ENCODE measurements at regions not wholly inside any gene's neighbourhood (a gene's known extent, or its start where the extent isn't known, plus 50 kb on each side); places are given as distances from the start of the nearest gene placed in this dataset.

DNA sequence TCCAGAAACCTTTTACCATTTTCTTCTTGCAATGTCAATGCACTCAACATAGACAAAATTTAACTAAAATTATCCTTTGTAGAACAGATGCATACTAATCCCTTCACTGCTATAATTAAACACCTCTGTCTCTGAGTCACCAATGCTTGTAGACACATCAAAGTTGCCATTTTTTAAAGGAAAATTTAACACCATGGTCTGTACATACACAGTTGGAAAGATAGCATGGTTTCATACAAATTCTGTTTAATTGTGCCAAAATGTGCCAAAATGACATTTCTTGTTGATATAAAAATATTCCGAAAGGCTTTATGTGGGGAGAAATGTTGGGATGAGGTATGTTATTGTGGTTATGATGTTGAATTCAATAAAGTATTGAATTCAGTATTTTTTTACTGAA is 125.8 kb downstream of the NEUROD6 start:
- intact Hi-C loops (cut with DNase I) = no loop called here
- Histone ChIP-seq H3K4me3 (no peak overlapping the region), H3K27ac (no peak overlapping the region), H3K27me3 (no peaks in the 10 kb centered on the region), H3K9me3 (no peaks in the 10 kb centered on the region), H3K36me3 (no peaks in the 10 kb centered on the region), H3K4me1 (no peaks in the 10 kb centered on the region)
- no peak for TF ChIP-seq POLR2A (IDR thresholded peaks at IDR 0.05)
- TF ChIP-seq, protein P1, sequence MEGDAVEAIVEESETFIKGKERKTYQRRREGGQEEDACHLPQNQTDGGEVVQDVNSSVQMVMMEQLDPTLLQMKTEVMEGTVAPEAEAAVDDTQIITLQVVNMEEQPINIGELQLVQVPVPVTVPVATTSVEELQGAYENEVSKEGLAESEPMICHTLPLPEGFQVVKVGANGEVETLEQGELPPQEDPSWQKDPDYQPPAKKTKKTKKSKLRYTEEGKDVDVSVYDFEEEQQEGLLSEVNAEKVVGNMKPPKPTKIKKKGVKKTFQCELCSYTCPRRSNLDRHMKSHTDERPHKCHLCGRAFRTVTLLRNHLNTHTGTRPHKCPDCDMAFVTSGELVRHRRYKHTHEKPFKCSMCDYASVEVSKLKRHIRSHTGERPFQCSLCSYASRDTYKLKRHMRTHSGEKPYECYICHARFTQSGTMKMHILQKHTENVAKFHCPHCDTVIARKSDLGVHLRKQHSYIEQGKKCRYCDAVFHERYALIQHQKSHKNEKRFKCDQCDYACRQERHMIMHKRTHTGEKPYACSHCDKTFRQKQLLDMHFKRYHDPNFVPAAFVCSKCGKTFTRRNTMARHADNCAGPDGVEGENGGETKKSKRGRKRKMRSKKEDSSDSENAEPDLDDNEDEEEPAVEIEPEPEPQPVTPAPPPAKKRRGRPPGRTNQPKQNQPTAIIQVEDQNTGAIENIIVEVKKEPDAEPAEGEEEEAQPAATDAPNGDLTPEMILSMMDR (IDR thresholded peaks at IDR 0.05) = no peak
- 82 to 93% methylated on average over 1 of the region's 1 CpG for WGBS, 2 donors
- DNase-seq = no peak

DNA sequence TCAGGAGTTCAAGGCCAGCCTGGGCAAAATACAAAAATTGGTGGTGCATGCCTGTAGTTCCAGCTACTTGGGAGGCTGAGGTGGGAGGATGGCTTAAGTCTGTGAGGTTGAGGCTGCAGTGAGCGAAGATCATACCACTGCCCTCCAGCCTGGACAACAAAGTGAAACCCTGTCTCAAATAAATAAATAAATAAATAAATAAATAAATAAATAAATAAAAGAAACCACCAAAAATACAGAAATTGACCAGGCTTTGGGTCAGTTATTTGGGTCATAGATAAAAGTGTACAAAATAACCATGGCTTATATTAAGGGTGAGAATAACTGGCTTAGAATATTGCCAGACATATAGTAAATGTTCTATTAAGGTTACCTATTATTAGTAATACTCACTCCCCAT is 129.2 kb downstream of the NEUROD6 start:
- H3K4me3 ChIP-seq = no peak overlapping the region
- H3K9me3 ChIP-seq = no peaks in the 10 kb centered on the region
- 80 to 83% methylated on average over 1 of the region's 1 CpG for WGBS, 2 donors
- intact Hi-C loops (cut with DNase I) = no loop called here
- no peak overlapping the region for H3K27ac ChIP-seq
- H3K36me3 ChIP-seq = no peaks in the 10 kb centered on the region
- H3K27me3 ChIP-seq = no peaks in the 10 kb centered on the region
- no peaks in the 10 kb centered on the region for H3K4me1 ChIP-seq
- no peak for DNase-seq
- TF ChIP-seq, protein P1 (IDR thresholded peaks at IDR 0.05) = no peak
- no peak for TF ChIP-seq POLR2A (IDR thresholded peaks at IDR 0.05)

DNA sequence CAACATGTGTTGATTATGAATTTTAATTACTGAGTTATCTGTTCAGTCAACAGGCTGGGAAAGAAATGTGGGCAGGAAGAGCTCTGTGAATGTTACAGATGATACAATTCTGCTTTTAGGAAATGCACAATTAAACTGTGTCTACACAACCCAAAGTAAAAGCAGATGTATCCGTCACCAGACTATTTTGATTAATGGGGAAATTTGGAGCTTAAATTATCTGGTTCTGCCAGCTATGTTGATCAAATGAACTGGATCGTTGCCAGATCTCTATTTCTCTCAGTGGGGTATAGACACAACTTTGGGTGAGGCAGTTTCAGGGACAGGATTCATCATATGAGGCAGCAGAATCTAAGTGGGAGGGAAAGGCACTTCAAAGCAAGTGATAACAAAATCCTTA is 136.5 kb downstream of the NEUROD6 start:
- WGBS, 2 donors = 45 to 52% methylated on average over 2 of the region's 2 CpGs
- intact Hi-C loops (cut with DNase I) = no loop called here
- no peak for DNase-seq
- TF ChIP-seq, protein P1 (IDR thresholded peaks at IDR 0.05) = no peak
- no peak for TF ChIP-seq POLR2A (IDR thresholded peaks at IDR 0.05)
- no peaks in the 10 kb centered on the region for H3K4me1 ChIP-seq
- no peaks in the 10 kb centered on the region for H3K36me3 ChIP-seq
- H3K9me3 ChIP-seq = no peaks in the 10 kb centered on the region
- H3K27me3 ChIP-seq = no peaks in the 10 kb centered on the region
- H3K4me3 ChIP-seq = no peak overlapping the region
- no peak overlapping the region for H3K27ac ChIP-seq

DNA sequence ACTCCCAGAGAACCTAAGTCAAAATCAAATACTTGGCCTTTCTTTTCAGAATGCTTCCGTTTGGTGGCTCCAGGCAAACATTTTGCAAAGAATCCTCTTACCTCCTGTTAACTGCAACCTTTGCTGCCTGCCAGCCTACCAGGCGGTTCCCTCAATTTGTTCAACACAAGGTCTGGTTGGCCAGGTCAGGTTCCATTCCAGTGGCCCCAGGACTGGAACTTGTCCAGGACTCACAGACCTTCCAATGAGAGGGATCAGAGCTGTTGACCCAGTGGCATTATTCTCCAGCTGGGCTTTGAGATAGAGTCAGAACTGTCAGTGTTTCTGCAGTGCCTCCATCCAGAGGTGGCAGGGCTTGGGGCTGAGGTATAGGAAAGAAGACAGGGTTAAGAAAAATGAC is 137.0 kb downstream of the NEUROD6 start:
- Histone ChIP-seq H3K4me3 (no peak overlapping the region), H3K27ac (no peak overlapping the region), H3K9me3 (no peaks in the 10 kb centered on the region), H3K4me1 (no peaks in the 10 kb centered on the region), H3K27me3 (no peaks in the 10 kb centered on the region), H3K36me3 (no peaks in the 10 kb centered on the region)
- intact Hi-C loops (cut with DNase I) = no loop called here
- WGBS, 2 donors = 67% methylated on average over 2 of the region's 2 CpGs
- TF ChIP-seq POLR2A (IDR thresholded peaks at IDR 0.05) = no peak
- TF ChIP-seq, protein P1 (IDR thresholded peaks at IDR 0.05) = no peak
- no peak for DNase-seq

DNA sequence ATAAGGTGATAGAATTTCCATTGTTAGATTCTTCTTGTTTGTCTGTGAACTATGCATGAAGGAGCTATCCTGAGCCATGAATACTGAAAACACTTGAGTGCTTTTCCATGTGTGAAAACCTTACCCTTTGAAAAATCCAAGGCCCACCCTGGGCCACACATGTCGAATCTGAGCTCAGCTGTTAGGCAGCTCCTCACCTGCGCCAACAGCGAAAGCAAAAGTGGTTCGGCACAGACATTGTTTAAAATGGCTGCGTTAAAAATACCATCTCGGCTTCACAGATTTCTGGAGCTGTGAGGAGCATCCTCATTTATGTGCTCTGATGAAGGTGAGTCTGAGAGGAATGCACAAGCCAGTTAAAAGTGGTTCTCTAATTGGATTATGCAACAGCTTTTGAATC is 137.7 kb downstream of the NEUROD6 start:
- Histone ChIP-seq H3K27ac (no peak overlapping the region), H3K27me3 (no peaks in the 10 kb centered on the region), H3K36me3 (no peaks in the 10 kb centered on the region), H3K9me3 (no peaks in the 10 kb centered on the region), H3K4me1 (no peaks in the 10 kb centered on the region), H3K4me3 (no peak overlapping the region)
- intact Hi-C loops (cut with DNase I) = no loop called here
- TF ChIP-seq, protein P1 (IDR thresholded peaks at IDR 0.05) = no peak
- no peak for DNase-seq
- WGBS, 2 donors = 72 to 78% methylated on average over 6 of the region's 6 CpGs
